ENCODE measurements at regions not wholly inside any gene's neighbourhood (a gene's known extent, or its start where the extent isn't known, plus 50 kb on each side); places are given as distances from the start of the nearest gene placed in this dataset.

- peaks cover 3% of the 10 kb centered on the region; the same call in 1 of the 2 replicates for H3K36me3 Mint-ChIP-seq
- TF ChIP-seq ZMAT4 (CRISPR knock-in tag; IDR thresholded peaks at IDR 0.05) (no peak), ATF6 (CRISPR knock-in tag; IDR thresholded peaks at IDR 0.05) (no peak), PREB (CRISPR knock-in tag; IDR thresholded peaks at IDR 0.05; ENCODE audit: borderline replicate concordance) (no peak), NFE2L1 (CRISPR knock-in tag; IDR thresholded peaks at IDR 0.05) (no peak), ZNF671 (CRISPR knock-in tag; IDR thresholded peaks at IDR 0.05) (no peak), PRRX2 (CRISPR knock-in tag; IDR thresholded peaks at IDR 0.05) (no peak), SMAD3 (CRISPR knock-in tag; IDR thresholded peaks at IDR 0.05; ENCODE audit: borderline replicate concordance) (no peak), ZNF263 (CRISPR knock-in tag; IDR thresholded peaks at IDR 0.05; ENCODE audit: low read depth) (no peak), SP1 (CRISPR knock-in tag; conservative IDR thresholded peaks at IDR 0.05) (no peak), TEAD4 (CRISPR knock-in tag; IDR thresholded peaks at IDR 0.05) (no peak), ATF2 (CRISPR knock-in tag; IDR thresholded peaks at IDR 0.05; ENCODE audit: borderline replicate concordance, low read depth) (no peak), ZNF532 (CRISPR knock-in tag; IDR thresholded peaks at IDR 0.05; ENCODE audit: borderline replicate concordance) (no peak), E2F5 (CRISPR knock-in tag; IDR thresholded peaks at IDR 0.05) (no peak), IRF2 (CRISPR knock-in tag; IDR thresholded peaks at IDR 0.05; ENCODE audit: borderline replicate concordance, low read depth) (no peak), NR3C1 (CRISPR knock-in tag; conservative IDR thresholded peaks at IDR 0.05; ENCODE audit: low read depth) (no peak), CBFB (CRISPR knock-in tag; IDR thresholded peaks at IDR 0.05; ENCODE audit: low read depth) (no peak), FOXP4 (CRISPR knock-in tag; IDR thresholded peaks at IDR 0.05) (no peak), ATF1 (CRISPR knock-in tag; IDR thresholded peaks at IDR 0.05) (no peak), FOXP1 (CRISPR knock-in tag; IDR thresholded peaks at IDR 0.05; ENCODE audit: borderline replicate concordance) (no peak), MYBL2 (CRISPR knock-in tag; IDR thresholded peaks at IDR 0.05) (no peak)
- no peak overlapping the region for H3K4me3 Mint-ChIP-seq
- peaks cover 28% of the 10 kb centered on the region for H3K9me3 Mint-ChIP-seq
- no peak overlapping the region for H3K27ac Mint-ChIP-seq
- ChIA-PET POLR2A (no interaction called here), CTCF (no interaction called here)
- no peaks in the 10 kb centered on the region for H3K27me3 Mint-ChIP-seq (ENCODE audit: low read depth)
- no peak for ATAC-seq
- no peak for DNase-seq (ENCODE audit: low spot score)
- H3K4me1 Mint-ChIP-seq, result peaks cover 3% of the 10 kb centered on the region
These were observed 497.9 kb upstream of the ARPP21 start for GRCh38 chr3:35141406-35141805.

Measured in WTC11 (cell line).